Mucosa of gallbladder (tissue), 1 donor: ENCODE measurements at regions not wholly inside any gene's neighbourhood (a gene's known extent, or its start where the extent isn't known, plus 50 kb on each side); places are given as distances from the start of the nearest gene placed in this dataset.

ENCODE experiments used
- DNase-seq: peaks from one replicate; pipeline ENCODE4 v3.0.0-alpha.2; 2020; ENCODE audit warnings: low spot score
- donor health status: DM: no; HTN: no; CAD: no.

DNA sequence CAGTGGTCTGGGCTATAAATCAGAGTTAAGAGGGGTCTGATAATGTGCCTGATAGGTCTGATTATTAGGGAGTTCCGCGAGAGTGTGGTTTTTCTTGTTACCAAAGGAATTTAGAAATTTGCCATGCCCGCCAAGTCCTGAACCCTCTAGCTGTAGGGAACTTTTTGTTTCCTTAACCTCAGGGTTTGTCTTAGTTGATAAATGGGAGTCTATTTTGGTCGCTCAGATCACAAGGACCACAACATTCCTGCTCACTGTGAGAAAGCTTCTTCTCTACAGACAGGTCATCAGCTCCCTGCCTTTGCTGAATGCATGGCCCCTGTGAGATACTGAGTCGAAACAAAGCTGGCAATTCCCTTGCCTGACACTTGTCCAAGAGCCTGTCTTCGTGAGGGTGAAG is 497.8 kb downstream of the HS3ST4 start:
- no peak for DNase-seq

DNA sequence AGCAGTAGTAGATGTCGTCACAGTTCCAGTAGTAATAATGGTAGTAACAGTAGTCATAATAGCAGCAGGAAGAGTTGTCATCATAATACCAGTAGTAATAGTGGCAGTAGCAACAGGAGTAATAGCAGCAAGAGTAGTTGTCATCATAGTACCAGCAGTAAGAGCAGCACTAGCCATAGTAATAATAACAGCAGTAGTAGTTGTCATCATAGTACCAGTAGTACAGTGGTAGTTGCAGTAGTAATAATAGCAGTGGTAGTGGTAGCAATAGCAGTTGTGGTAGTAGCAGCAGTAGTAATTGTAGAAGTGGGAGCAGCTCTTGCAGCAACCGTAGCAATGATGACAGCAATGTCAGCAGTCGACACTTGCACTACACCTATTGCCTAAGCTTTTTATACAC is 502.8 kb downstream of the HS3ST4 start:
- DNase-seq: no peak

DNA sequence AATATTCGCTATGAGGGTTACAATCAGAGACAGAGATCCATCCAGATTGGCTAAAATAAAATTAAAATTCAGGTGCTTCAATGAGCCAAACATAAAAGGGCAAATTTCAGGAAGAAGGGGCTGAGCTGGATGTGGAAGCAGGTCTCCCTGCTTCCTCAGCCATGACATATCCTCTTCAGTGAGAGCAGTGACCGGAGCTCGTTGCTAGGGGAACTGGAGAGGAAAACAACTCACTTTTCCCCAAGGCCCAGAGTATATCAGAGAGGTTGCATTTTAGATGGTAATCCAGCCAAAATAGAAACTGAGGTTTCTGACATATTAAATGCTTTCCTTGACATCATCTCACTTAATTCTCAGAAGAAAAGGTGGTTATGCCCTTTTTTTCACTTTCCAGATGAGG is 503.5 kb downstream of the HS3ST4 start:
- no peak for DNase-seq

DNA sequence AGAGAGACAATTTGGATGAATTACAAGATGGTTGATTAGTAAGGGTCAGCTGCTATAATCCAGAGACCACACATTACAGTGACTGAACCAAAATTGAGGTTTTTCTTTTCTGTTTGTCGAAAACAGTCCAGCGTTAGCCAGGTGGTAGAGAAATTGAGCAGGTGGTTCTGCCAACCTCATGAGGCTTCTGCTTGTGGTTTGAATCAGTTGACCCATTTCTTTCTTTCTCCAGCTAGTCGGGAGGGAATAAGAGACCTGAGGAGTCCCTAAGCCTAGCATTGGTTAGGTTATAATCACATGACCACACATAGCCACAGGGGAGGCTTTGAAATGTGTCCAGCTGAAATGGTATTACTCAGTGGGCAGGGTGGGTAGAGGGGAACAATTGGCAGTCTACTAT is 504.6 kb downstream of the HS3ST4 start:
- no peak for DNase-seq

DNA sequence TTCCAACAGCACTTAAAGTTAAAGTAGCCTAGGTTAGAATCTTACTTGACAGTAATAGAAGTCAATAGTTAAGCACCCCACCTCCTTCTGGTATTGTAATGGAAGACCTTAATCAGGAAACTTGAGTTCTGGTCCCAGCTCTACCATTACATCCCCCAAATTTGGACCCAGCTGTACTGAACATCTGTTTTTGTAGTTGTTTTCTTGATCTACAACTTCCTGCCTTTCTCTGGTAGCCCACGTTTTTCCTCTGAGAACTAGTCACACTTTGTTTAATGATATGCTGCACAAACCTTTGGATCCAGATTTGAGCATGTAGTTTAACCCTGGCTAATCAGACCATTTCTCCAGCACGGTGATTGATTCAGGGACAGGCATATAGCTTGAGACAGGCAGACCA is 505.0 kb downstream of the HS3ST4 start:
- DNase-seq: no peak

DNA sequence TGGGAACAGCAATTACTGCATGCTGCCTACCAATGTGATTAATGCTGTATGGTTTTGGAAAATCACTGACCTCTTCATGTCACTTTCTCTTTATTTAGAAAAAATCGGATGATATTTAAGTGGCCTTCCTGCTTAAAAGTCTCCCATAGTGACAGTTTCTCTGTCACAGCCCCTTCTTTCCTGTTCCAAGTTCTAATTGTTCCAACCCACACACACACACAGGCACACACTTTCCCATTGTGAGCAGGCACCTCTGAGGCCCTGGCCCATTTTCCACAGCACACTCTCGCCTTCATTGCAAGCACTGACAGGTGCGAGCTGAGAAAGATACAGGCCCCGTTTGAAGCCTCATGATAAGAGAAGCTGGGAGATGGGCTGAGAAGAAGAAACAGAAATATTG is 505.9 kb downstream of the HS3ST4 start:
- DNase-seq: no peak

DNA sequence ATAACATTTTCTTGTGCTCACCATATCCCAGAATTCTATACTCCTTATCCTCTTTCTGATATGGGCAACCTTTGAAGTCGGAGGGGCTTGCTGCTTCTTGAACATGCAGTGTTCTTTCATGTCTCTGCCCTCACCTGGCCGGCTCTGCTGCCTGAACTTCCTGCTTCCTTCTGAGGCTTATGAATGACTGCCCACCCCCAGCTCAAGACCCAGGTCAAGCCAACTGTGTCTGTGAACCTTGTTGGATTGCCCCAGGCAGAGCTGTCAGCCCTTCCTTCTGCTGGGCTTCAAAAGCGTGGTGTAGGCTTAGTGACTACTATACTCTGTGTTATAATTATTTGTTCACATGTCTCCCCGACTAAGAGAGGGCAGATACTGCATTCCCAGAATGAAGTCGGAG is 506.5 kb downstream of the HS3ST4 start:
- DNase-seq: no peak

DNA sequence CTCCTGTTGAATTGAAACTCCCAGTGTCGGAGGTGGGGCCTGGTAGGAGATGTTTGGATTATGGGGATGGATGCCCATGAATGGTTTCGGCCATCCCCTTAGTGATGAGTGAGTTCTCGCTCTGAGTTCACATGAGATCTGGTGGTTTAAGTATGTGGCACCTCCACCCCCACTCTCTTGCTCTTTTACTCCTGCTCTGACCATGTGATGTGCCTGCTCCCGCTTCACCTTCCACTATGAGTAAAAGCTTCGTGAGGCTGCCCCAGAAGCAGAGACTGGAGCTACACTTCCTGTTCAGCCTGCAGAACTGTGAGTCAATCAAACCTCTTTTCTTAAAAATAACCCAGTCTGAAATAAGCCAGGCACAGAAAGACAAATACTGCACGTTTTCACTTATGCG is 512.4 kb downstream of the HS3ST4 start:
- DNase-seq: no peak

DNA sequence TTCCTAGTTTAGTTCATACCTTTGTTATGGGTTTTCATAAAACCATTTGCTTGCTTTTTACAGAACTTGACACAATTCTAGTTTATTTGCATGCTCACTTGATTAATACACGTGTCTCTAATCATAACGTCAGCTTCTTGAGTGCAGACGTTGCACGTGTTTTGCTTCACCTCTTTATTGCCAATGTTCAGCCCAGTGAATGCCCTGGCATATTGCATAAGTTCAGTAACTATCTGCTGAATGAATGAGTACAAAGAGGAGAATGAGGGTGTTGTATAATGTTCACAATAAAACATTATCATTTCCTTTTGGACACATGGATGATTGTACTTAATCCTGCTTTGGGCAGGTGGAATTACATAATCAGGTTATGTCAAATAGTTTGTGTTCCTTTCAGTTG is 519.8 kb downstream of the HS3ST4 start:
- DNase-seq: no peak

DNA sequence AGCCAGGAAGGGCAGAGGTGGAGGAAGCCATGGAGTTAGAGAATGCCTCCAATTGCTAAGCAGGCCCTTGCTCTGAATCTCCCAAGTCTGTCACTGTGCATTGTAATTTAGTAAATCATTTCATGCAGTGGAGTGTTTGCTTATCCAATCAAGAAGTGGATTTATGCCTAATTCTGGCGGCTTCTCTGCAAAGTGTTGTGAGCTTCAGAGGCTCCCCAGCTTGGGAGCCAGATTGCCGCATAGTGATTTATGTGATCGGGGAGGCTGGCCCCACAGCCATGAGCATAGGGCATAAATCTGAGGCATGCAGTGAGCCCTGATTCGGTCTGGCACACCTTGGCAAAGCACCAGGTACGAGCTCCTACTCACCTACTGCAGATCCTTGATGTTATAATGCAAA is 520.8 kb downstream of the HS3ST4 start:
- DNase-seq: no peak

DNA sequence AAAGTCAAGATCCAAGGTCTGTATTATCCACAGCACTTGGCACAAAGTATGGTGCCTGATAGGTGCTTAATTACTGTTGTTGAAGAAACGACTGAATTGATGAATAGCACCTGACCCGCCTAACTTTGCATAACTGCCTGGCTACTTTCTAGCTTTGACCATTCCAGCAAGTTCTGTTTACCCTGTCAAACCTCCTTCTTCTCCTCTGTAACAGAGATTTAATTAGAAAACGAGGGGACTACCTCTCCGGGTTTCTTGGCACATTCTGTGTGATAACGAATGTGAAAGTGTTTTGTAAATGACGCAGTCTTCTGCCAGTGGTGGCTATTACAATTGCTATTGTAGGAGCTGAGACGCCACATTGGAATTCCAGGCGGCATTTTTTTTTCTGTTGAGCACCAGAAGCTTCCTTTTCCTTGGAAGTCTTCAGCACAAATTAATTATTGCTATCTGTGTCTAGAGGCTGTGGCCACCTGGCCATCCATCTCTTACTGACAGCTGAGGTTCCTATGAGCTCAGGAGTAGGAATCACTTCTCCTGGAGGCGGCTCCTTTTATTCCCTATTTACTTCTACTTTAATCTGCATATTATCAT is 522.9 kb downstream of the HS3ST4 start:
- no peak for DNase-seq

DNA sequence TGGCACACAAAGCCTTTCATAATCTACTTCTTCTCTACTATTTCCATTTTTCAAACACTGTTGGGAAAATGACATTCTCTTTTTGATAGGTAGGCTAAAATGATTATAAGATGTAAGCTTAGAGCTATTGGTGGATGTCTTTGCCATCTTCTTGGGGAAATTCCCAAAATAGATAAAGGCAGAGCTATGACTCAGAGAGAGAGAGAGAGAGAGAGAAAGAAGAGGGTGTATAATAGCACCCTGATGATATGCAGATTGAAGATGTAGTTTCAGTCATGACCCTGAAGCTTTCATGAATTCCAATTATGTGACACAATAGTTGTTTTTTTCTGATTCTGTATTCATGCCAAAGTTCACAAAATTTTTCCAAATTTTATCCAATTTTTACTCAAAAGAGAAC is 529.1 kb downstream of the HS3ST4 start:
- DNase-seq: no peak

DNA sequence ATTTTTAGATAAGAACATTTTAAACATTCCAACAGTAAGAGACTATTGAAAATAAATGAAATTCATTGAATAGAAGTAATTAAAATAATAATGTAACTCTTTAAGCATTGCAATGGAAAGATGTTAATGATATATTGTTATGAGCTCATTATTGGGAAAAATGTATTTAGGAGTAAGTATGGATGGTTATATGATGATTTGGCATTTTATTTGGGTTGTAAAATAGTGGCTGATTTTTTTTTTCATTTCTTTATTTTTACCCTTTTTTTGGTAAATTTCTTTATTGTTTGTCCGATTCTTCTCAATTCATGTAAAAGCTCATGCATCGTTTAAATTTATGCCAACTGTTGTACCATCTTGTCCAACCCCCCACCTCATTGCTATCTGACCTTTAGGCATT is 539.9 kb downstream of the HS3ST4 start:
- DNase-seq: no peak

DNA sequence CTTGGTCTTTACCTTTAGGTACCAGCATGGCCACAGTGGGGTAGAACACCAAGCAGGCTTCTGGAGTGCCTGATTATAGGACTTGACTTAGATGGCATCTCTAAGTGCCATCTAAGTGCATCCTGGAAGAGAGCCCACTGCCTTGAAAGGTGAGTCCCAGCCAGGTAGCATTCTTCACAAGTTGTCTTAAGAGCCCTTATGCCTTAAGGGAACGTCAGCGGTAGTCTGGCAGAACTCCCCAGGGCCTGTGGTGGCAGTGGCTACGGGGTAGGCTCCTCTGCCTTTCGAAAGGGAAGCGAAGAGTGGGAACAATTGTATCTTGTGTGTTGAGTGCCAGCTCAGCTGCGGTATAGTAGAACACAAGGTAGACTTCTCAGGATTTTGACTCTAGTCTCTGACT is 549.0 kb downstream of the HS3ST4 start:
- no peak for DNase-seq

DNA sequence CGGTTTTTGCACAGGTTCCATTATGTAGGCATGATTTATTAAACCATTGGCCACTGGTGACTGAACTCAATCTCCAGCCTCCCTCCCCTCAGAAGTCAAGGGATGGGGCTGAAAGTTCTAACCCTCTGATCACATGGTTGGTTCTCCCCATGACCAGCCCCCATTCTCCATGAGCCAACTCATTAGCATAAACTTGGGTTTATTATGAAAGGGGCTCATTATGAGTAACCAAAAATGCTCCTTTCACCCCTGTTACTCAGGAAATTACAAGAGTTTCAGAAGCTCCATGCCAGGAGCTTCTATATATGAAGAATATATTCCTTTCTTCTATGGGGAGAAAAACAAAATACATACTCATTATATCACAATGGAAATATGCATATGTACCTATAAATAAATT is 555.3 kb downstream of the HS3ST4 start:
- no peak for DNase-seq

DNA sequence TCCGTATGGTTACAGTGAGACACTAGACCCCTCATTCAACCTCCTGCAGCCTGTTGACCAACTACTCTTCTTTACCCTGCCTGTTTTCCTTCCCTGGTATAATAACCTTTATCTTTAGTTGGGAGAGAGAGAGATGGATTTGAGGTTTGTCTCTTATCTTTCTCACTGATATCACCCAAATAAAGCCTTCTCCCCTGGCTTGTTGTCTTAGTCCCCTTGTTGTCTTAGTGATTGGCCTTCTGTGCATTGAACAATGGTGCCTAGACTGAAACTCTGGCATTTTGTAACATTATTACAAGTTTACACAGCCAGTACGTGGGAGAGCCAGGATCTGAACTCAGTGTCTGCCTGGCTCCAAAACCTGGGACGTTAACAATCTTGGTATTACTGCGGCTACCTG is 560.8 kb downstream of the HS3ST4 start:
- no peak for DNase-seq

DNA sequence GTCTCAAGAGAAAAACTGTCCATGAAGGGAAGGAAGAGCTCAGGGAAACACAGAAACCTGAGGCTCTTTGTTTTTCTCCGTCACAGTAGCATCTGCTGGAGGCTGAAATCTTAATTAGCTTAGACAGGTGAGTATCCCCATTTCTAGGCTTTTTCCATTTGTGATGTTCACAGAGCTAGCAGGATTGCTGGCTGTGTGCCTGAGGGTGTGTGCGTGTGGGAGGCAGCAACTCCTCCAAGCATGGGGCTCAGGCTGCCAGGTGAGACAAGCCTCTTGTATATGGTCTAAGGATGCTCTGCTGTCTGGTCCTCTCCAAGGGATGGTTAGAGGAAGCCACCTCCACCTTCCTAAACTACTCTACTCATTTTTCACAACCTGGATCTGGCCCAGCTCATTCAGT is 569.9 kb downstream of the HS3ST4 start:
- DNase-seq: no peak

DNA sequence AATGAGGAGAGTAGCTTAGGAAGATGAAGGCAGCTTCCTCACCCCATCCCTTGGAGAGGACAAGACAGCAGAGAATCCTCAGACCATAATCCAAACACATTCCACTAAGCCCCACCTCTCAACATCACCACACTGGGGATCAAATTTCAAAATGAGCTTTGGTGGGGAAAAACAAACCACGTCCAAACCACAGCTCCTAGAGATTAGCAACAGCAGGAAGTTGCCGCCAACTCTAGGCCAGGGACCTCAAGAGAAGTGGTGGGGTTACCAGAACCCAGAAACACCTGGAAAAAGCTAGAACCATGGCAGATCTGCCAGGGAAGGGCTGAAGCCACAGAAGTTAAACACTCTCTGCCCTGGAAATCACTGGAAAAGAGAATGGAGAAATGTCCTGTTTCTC is 571.6 kb downstream of the HS3ST4 start:
- no peak for DNase-seq

DNA sequence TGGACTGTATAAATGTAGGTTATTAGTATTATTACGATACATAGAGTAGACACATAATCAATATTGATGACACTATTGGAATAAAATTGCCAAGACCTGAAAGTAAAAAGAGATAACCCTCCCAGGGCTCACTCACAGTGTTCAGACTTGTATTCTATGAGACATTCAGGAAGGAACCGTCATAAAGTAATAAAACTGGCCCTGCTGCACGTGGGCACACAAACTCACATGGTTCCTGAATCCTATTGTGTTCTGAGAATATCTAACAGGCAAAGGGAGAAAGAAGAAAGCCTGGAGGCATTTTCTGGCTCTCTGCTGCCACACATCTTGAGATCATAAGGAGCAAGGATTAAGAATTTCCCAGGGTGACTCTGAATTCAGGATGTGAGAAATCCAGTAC is 575.9 kb downstream of the HS3ST4 start:
- no peak for DNase-seq

DNA sequence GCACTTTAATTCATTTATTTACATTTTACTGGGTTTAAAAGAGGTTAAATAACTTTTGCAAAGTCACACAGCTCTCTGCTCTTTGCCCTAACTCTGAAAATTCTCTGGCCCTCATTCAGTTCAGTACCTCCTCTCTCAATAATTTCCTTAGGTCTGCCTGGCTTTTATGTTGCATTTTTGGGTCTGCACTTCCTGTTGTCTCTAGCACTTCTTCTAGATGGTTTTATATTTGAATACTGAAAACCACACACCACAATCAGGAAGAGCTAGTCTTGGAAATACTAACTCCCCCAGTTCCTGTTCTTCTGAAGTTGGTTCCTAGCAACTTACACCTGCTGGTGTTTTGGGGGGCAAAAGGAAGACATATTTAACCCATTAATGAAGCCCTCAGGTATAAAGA is 577.9 kb downstream of the HS3ST4 start:
- DNase-seq: no peak

DNA sequence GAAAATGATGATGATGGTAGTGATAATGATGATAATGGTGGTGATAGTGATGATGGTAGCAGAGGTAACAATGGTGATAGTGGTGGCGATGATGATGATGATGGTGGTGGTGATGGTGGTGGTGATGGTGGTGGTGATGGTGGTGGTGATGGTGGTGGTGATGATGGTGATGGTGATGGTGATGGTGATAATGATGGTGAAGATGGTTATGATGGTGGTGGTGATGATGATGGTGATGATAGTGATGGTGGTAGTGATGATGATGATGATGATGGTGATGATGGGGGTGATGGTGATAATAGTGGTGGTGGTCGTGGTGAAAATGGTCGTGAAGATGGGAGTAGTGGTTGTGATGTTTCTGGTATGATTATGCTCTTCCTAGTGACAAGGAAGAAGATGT is 581.8 kb downstream of the HS3ST4 start:
- no peak for DNase-seq

DNA sequence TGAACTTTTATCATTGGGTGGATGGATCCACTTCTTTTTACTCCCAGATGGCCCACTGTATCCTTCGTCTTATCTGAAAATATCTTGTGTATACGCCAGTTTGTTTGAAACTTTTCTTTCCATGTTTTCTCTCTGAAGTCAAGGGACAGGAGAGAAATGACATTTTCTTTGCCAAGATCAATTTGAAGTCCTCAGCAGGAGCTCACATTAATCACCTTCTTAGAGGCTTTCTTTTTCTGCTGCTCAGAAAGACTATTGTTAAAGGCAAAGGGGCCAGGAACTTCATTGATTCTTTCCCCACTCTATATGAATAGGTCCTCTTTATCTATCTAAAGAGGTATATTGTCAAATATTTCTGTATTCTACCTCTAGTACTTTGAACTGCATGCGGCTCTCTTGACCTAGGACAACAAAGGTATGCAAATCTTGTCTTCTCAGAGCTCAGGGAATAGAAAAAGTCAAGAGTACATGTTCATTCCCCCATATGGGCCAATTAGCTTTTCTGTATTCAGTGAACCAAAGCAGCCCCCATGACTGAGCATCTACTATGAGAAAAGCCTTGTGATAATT is 583.3 kb downstream of the HS3ST4 start:
- no peak for DNase-seq

DNA sequence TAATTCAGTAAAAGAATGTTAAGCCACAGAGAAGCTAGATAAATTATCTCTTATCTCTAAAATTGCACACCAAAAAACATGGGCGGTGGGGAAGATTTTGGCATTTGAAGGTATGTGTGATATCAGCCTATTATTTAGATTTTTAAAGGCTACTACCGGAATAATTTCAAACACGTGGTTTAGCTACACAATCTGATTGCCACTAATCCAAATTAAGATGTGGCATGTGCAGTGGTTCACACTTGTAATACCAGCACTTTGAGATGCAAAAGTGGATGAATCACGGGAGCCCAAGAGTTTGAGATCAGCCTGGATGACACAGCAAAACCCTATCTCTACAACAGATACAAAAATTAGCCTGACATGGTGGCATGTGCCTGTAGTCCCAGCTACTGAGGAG is 584.5 kb downstream of the HS3ST4 start:
- DNase-seq: no peak

DNA sequence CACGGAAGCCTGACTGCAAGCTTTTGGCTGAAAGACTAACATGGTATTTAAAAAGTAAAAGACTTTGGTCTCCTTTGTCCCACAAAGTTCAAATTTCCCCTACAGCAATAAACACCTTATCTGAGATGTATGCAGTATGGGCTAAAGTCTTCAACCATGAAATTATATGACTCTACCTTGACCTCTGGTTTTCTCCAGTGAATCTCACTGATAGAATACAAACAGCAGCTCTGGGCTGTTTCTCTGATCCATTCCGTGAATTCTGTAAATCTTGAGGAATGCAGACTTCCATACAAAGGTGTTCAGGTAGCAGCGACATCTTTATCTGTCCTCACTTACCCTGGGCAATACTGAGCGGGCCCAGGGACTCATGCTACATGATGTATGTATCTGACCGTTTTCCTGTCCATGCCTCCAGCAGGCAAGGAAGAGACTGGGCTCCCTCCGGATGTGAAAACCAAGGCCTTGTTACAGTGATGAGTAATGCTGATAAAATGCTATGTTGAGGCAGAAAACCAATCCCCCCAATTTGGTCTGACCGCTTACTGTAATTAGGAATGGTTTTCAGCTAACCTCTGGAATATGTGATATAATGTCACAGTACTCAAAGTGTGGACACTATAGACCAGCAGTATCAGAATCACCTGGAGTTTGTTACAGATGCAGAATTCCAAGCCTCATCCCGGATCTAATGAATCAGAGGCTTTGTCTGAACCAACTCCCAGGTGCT is 589.8 kb downstream of the HS3ST4 start:
- DNase-seq: no peak
